HUES64 (cell line): ENCODE measurements at regions not wholly inside any gene's neighbourhood (a gene's known extent, or its start where the extent isn't known, plus 50 kb on each side); places are given as distances from the start of the nearest gene placed in this dataset.
"Not testable (repeated sequence)": the region's sequence is repeated elsewhere in the genome, so short reads cannot be mapped to it uniquely, and the experiment has no call there.

Source experiments
- H3K27ac ChIP-seq: 2 replicates; pipeline ENCODE4 v1.7.0; 2013; ENCODE audit warnings: low read depth, low read length, inconsistent platforms
- H3K27me3 ChIP-seq: 2 replicates; pipeline ENCODE4 v1.6.1; 2013; ENCODE audit warnings: mild to moderate bottlenecking, low read length; ENCODE audit not compliant: insufficient read depth
- H3K36me3 ChIP-seq: 2 replicates; pipeline ENCODE4 v1.6.1; 2013; ENCODE audit warnings: mild to moderate bottlenecking, low read length; ENCODE audit not compliant: insufficient read depth
- H3K4me1 ChIP-seq: 2 replicates; pipeline ENCODE4 v1.6.1; 2013; ENCODE audit warnings: mild to moderate bottlenecking, low read length, moderate library complexity; ENCODE audit not compliant: insufficient read depth
- H3K4me3 ChIP-seq: 2 replicates; pipeline ENCODE4 v1.5.1; 2013; ENCODE audit warnings: mild to moderate bottlenecking, low read length, moderate library complexity
- H3K9ac ChIP-seq: 2 replicates; pipeline ENCODE4 v1.6.1; 2013; ENCODE audit warnings: mild to moderate bottlenecking, low read depth, low read length
- H3K9me3 ChIP-seq: 2 replicates; pipeline ENCODE4 v1.6.1; 2013; ENCODE audit warnings: low read depth, low read length; ENCODE audit not compliant: insufficient read depth
- WGBS: fragments of 150-250, 120-280 bp; methylation state at CpG from one replicate; pipeline ENCODE4 v1.1.7; 2013; ENCODE audit warnings: missing lambda C conversion rate; 5-methylcytosine and 5-hydroxymethylcytosine counted together

DNA sequence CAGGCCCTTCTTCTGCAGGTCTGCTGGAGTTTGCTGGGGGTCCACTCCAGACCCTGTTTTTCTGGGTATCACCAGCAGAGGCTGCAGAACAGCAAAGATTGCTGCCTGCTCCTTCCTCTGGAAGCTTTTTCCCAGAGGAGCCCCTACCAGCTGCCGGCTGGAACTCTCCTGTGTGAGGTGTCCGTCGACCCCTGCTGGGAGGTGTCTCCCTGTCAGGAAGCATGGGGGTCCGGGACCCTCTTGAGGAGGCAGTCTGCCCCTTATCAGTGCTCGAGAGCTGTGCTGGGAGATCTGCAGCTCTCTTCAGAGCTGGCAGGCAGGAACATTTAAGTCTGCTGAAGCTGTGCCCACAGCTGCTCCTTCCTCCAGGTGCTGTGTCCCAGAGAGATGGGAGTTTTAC lies 1622.8 kb downstream of the KHDRBS2 start:
- H3K4me1 ChIP-seq, H3K27ac ChIP-seq, H3K9ac ChIP-seq, H3K4me3 ChIP-seq, H3K36me3 ChIP-seq, H3K27me3 ChIP-seq: not testable (repeated sequence)
- WGBS, result 85% methylated on average over 5 of the region's 5 CpGs
- peaks cover 10% of the 10 kb centered on the region for H3K9me3 ChIP-seq

DNA sequence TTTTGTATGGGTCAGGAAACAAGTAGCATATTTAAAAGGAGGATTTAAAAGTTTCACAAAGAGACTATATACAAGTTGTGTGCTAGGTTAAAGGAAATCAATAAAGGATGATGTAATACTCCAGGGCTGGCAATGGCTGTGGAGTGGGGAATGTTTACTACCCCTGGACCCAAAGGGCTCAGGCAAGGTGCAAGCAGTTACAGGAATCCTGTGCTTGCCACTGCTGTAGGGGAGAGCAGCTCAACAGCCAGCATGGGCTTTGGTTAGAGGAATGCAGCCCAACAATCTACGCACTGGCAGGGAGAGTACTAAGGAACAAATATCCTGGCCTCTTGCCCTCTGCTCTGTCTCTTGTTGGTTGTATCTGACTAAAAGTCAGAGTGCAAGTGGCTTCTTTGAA lies 1642.2 kb downstream of the KHDRBS2 start:
- no peak overlapping the region for H3K9ac ChIP-seq
- no peaks in the 10 kb centered on the region for H3K27me3 ChIP-seq
- 93% methylated on average over 1 of the region's 1 CpG for WGBS
- no peak overlapping the region for H3K27ac ChIP-seq
- no peaks in the 10 kb centered on the region for H3K9me3 ChIP-seq
- H3K4me1 ChIP-seq, result peaks cover 10% of the 10 kb centered on the region
- H3K36me3 ChIP-seq, result no peaks in the 10 kb centered on the region
- H3K4me3 ChIP-seq, result no peak overlapping the region

DNA sequence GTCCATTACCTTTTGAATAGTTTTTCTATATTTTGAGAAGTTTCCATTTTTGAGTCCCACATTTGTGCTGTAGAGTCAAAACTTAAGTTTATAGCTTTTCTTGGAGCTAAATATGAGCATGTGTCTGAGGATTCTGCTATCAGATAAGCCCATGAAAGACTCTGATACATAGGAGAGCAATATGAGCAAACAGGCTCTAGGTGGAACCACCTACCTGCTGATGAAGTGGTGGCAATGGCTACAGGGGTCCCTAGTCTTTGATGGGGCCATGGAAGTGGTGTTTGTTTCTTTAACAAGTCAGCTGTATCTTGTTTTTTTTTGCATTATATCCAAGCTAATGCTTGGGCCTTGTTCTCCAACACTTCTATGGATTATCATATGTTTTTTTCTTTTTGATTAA lies 1646.8 kb downstream of the KHDRBS2 start:
- H3K9me3 ChIP-seq, result peaks cover 11% of the 10 kb centered on the region; the same call in 1 of the 2 replicates
- H3K27ac ChIP-seq, result not testable (repeated sequence)

More for the DNA sequence above, 1646.8 kb downstream of the KHDRBS2 start:
- not testable (repeated sequence) for H3K4me1 ChIP-seq, H3K9ac ChIP-seq, H3K4me3 ChIP-seq, H3K27me3 ChIP-seq, H3K36me3 ChIP-seq
